HG03108 (cell line): ENCODE measurements at regions not wholly inside any gene's neighbourhood (a gene's known extent, or its start where the extent isn't known, plus 50 kb on each side); places are given as distances from the start of the nearest gene placed in this dataset.
"Not testable (repeated sequence)": the region's sequence is repeated elsewhere in the genome, so short reads cannot be mapped to it uniquely, and the experiment has no call there.

ENCODE experiments used
- ATAC-seq: cut with Tn5 transposase; IDR thresholded peaks from one replicate; pipeline ENCODE4 v1.9.1; 2021; ENCODE audit warnings: moderate library complexity; ENCODE audit not compliant: unreplicated experiment

- ATAC-seq = no peak
Measured at GRCh38 chr2:4900861-4901770, 791.1 kb upstream of the SOX11 start.

DNA sequence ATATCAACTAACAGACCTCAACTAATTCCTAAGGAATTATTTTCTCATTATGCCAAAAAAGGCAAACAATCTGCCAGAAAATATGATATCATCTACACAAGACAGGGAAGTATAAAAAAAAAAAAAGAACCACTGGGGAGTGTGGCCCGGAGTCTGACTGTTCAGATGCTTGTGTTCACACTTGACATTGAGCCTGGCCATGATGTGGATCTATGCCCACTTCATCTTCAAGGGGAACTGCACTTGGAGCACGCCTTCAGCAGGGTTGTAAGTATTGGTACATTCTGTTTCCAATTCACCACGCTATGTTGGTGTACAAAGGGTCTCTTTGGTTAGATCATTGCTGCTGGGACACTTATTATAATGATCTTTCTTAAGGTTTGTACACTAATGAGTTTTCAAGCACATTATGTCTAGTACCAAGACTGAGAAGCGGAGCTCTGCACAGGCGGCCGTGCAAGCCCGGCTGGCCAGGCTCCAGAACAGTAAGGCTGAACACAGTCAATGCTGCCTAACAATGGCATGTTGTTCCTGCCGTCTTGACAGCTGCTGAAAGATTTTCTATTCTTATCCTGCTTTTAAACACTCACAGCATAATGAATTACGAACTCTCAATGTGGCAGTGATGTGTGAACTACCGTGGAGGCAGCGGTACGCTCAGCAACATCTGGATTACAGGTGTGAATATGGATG lies 788.4 kb upstream of the SOX11 start:
- ATAC-seq = no peak

- no peak for ATAC-seq
Measured at GRCh38 chr2:4908461-4908860, 783.7 kb upstream of the SOX11 start.

DNA sequence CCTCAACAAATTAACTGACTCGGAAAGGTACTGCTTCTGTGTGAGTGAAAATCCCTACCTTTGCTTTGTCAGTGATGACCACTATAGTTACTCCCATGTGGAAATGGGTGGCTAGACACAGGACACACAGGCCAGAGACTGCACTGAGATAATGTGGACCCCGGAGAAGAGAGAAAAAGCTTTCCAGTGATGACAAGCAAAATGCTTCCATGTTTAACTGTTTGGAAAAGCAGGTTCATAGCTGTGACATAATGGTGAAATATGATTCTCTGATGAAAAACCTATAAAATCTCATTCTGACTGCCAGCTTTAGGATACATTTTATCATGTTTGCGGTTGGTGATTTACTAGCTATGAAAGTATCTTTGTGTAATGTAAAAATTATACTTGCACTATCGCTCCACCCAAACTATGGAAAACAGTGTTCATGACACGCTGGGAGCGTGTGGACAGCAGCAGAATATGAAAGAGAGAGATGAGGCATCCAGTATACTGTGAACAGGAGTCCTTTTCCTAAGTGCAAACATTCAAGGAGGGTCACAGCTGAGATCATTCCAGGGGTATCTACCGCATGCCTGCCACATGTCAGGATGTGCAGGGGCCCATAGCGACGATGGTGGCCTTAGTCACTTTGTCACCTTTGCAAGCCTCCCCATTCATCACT lies 782.7 kb upstream of the SOX11 start:
- no peak for ATAC-seq

DNA sequence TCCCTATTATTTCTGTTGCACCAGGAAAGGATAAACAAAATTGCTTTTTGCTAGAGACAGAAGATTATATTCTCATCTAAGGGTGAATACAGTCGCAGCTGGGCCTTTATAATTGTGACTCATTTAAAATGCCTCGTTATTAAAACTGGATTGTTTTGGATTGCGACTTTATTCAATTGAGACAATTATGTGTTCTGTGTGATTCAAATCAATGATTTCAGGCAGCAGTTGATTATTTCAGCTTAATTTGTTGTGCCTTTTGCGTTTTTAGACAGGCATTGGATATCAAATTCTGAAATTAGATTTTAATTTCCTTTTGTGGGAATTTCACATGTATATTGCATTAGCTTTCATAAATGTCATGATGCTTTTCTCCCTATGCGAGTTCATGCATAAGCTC lies 778.1 kb upstream of the SOX11 start:
- ATAC-seq = no peak

DNA sequence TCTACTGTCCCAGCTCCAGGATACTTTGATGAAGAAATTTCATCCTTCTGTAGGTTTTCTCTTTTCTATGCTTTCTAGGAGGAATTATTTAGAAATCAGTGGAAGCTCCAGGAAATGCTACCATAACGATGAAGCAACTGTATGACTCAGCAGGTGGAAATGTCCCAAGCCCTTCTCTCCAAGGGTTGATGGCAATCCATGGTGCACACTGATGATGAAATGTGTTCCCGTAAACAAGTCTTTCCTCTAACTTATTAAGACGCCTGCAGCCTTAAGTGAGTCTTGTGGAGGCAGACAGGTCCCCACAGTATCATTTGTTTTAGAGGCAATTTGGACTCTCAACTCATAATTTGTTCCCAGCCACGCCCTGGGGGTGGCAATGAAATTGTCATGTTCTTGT lies 777.6 kb upstream of the SOX11 start:
- ATAC-seq = no peak

DNA sequence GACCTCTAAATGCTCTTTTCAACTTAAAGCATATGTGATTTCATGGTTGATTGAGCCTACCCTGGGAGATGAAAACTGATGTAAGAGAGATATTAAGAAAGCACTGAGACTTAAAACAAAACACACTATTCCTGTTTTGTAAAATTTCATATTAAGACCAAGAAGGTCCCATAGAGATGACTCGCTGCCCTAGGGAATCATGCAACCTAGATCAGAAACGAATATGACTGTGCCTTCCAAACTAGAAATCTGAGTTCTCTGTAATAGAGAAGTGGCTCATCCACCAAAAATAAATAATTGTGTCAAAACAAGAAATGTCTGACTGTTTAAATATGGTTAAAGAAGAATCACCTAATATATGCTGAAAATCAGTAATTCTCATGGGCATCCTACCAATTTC lies 776.8 kb upstream of the SOX11 start:
- ATAC-seq = no peak

DNA sequence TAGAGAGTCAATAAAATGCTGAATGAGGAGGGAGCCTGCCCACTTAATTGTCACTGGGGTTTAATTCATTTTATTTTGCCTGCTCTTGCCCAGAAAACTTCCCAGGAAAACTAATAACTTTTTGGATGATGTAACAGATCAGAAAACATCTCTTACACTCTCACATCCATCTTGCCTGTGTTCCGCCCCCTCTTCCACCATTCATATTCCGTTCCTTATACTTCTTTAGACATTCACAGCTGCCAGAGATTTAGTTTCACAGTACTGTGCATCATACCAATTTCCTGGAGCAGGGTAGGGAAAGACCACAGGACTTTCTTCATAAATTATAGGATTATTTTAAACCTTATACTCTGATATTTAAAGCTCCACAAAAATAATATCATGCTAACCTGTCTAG lies 776.1 kb upstream of the SOX11 start:
- no peak for ATAC-seq

- no peak for ATAC-seq
Measured at GRCh38 chr2:4930704-4931103, 761.5 kb upstream of the SOX11 start.

- no peak for ATAC-seq
Measured at GRCh38 chr2:4931721-4932365, 760.3 kb upstream of the SOX11 start.

GRCh38 chr2:4935291-4935690 lies 756.9 kb upstream of the SOX11 start:
- not testable (repeated sequence) for ATAC-seq

GRCh38 chr2:4937550-4937949 lies 754.6 kb upstream of the SOX11 start:
- no peak for ATAC-seq

GRCh38 chr2:4938206-4938605 lies 754.0 kb upstream of the SOX11 start:
- no peak for ATAC-seq

GRCh38 chr2:4942441-4942840 lies 749.7 kb upstream of the SOX11 start:
- ATAC-seq = no peak

DNA sequence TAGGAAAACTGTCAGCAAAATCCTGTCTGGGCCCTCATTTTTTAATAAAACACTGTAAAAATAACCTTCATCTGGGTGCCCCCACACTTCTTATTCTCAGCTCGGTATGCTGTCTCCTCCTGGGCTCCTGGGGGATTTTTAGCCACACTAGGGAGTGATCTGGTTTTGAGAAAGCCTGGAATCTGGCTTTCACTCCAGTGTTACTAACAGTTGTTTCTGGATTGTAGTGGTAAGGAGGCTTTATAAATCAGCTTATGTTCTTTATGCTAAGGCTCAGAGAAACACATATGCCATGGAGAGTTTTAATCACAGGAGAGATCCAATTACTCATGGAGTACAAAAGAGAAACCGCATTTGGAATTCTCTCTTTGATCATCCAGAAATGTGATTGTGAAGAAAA lies 744.3 kb upstream of the SOX11 start:
- ATAC-seq = no peak

DNA sequence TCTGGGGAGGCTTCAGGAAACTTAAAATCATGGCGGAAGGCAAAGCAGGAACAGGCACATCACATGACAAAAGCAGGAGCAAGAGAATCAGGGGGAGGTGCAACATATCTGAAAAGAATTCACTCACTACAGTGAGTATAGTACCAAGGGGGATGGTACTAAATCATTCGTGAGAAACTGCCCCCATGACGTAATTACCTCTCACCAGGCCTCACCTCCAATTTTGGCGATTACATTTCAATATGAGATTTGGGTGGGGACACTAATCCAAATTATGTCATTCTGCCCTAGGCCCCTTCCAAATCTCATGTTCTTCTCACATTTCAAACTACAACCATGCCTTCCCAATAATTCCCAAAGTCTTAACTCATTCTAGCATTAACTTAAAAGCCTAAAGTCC lies 740.8 kb upstream of the SOX11 start:
- no peak for ATAC-seq

DNA sequence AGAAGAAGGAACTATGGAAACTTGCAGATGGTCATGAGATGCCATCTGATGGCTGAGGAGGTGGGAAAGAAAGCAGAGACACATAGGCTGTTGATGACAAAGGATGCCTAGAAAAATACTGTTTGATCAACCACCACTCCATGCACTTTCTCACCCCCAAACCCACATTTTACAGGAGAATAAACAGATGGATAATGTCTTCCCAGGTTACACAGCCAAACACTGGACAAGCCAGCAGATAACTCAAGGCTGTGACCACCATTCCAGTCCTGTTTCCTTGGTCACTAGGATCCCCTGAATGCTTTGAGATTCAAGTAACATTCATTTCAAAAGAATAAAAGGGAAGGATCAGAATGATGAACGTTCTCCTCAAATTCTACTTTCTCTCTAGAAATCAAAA lies 733.0 kb upstream of the SOX11 start:
- no peak for ATAC-seq

DNA sequence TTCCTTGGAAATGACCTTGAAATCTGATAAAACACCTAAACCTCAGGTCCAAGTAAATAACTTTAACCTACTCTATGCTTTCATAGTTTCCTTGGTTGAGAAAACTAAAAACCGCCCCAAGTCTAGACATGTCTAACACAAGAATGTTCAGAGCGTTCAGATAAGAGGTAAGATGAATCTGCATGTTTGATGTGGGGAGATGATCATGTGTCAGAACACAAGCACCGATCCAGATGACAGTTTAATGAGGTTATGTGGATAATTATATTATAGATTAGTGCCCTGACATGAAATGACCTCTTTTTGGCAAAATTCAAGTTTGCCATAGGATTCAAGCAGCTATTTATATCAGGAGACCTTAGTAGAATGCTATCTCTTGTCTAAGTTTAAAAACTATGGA lies 729.8 kb upstream of the SOX11 start:
- no peak for ATAC-seq

DNA sequence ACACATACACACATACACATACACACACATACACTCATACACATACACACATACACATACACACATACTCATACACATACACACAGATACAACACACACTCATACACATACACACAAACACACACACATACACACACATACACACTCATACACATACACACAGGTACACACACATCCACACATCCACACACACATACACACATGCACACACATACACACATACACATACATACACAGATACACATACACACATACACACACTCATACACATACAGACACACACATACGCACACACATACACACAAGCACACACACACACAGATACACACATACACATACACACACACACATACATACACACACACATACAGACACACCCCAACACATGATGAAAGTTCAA lies 729.1 kb upstream of the SOX11 start:
- ATAC-seq = no peak

DNA sequence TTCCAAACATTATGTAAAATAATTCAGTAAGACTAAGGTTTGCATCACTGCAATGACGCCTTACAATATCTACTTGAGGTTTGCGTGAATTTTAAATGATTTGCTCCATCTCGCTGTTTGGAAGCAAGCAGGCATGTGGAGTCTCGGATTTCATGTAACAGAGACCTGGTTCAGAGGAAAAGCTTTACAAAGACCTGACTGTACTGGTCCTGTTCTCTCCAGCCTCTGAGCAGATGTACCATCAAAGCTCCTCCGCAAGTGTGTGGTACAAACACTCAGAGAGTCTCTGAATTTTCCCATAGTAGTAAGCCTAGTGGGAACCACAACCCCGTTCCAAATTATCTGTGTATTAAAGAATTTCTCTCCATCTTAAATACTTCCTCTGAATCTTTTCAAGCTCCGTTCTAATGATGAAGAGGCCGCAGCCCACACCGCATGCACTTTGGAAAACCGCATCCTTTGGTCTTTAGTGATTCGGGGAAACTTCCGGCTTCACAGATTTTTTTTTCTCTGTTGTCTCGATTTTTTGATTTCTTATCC lies 728.1 kb upstream of the SOX11 start:
- no peak for ATAC-seq

- no peak for ATAC-seq
Measured at GRCh38 chr2:4964579-4964978, 727.6 kb upstream of the SOX11 start.
